OCI-LY7 (cell line): ENCODE measurements at regions not wholly inside any gene's neighbourhood (a gene's known extent, or its start where the extent isn't known, plus 50 kb on each side); places are given as distances from the start of the nearest gene placed in this dataset.
A peak's percentile ranks its signal among the peaks of the same experiment; 100 is the strongest.

Experiments
- BruUV-seq: library from RNA; stranded (reverse); fragments of 400-500 nt; replicated peaks from 2 replicates; lab custom pipeline; 2021; lab: Mats Ljungman, UMichigan
- CTCF ChIA-PET: fragments of 300-600 bp; sonication (Branson Sonifier 250); formaldehyde crosslinking; loops from one replicate; lab custom pipeline; 2022; ENCODE audit warnings: antibody characterized with exemption; ENCODE audit not compliant: unreplicated experiment; lab: Charles Lee
- POLR2A ChIA-PET: fragments of 300-600 bp; sonication (Branson Sonifier 250); formaldehyde crosslinking; loops from one replicate; lab custom pipeline; 2022; ENCODE audit warnings: antibody characterized with exemption; lab: Charles Lee
- DNase-seq: peaks from one replicate; pipeline ENCODE4 v3.0.0-alpha.2; 2015; ENCODE audit warnings: low spot score
- H2AFZ ChIP-seq: fragments of 200-600 bp; sonication (generic), shearing (Covaris generic); 2 replicates; pipeline ENCODE4 v1.6.1; 2014; ENCODE audit warnings: mild to moderate bottlenecking, antibody characterized with exemption, low read length, moderate library complexity
- H3K27ac ChIP-seq: fragments of 200-600 bp; sonication (generic); 2 replicates; pipeline ENCODE4 v1.5.1; 2014; ENCODE audit warnings: mixed run types, low read depth, mild to moderate bottlenecking, moderate library complexity, low read length, inconsistent platforms; ENCODE audit not compliant: poor library complexity, severe bottlenecking
- H3K36me3 ChIP-seq: fragments of 200-600 bp; sonication (generic); 2 replicates; pipeline ENCODE4 v1.6.1; 2014; ENCODE audit warnings: mild to moderate bottlenecking, antibody characterized with exemption, low read length, moderate library complexity, mixed read lengths; ENCODE audit not compliant: insufficient read depth
- H3K4me1 ChIP-seq: fragments of 200-600 bp; sonication (generic); 2 replicates; pipeline ENCODE4 v1.5.1; 2014; ENCODE audit warnings: mild to moderate bottlenecking, low read length; ENCODE audit not compliant: insufficient read depth, poor library complexity, severe bottlenecking
- H3K4me2 ChIP-seq: fragments of 200-600 bp; sonication (generic); 2 replicates; pipeline ENCODE4 v1.6.1; 2014; ENCODE audit warnings: mild to moderate bottlenecking, low read length
- H3K4me3 ChIP-seq: fragments of 200-600 bp; sonication (generic); 2 replicates; pipeline ENCODE4 v1.5.1; 2014; ENCODE audit warnings: mild to moderate bottlenecking, low read depth, low read length; ENCODE audit not compliant: poor library complexity, severe bottlenecking
- H3K79me2 ChIP-seq: fragments of 200-600 bp; sonication (generic); 2 replicates; pipeline ENCODE4 v1.6.1; 2016; ENCODE audit warnings: low read depth, mild to moderate bottlenecking, low read length, moderate library complexity, mixed read lengths; ENCODE audit not compliant: insufficient read depth
- H3K9me2 ChIP-seq: fragments of 200-600 bp; sonication (generic); 2 replicates; pipeline ENCODE4 v1.6.1; 2016; ENCODE audit warnings: mild to moderate bottlenecking, low read length, mixed read lengths; ENCODE audit not compliant: insufficient read depth
- H3K9me3 ChIP-seq: fragments of 200-600 bp; sonication (generic); 2 replicates; pipeline ENCODE4 v1.6.1; 2014; ENCODE audit warnings: mild to moderate bottlenecking, mixed run types, low read length, mixed read lengths
- H4K20me1 ChIP-seq: fragments of 200-600 bp; sonication (generic); 2 replicates; pipeline ENCODE4 v1.6.1; 2014; ENCODE audit warnings: mild to moderate bottlenecking, antibody characterized with exemption, low read length, moderate library complexity, mixed read lengths; ENCODE audit not compliant: insufficient read depth
- EZH2phosphoT487 ChIP-seq: fragments of 200-600 bp; sonication (generic); IDR thresholded peaks from 2 replicates; pipeline ENCODE4 v1.6.1; 2018; ENCODE audit warnings: low read depth, borderline replicate concordance, mild to moderate bottlenecking, mixed run types, antibody characterized with exemption, low read length, moderate library complexity, mixed read lengths
- intact Hi-C: fragments of 100-400 bp; cut with micrococcal nuclease; formaldehyde crosslinking; loops from one replicate; pipeline ENCODE4 v1.10.0; 2022; ENCODE audit not compliant: unreplicated experiment
- TF ChIP-seq, protein P1 (sequence below): fragments of 200-600 bp; sonication (generic); conservative IDR thresholded peaks from 2 replicates; pipeline ENCODE4 v1.5.1; 2014; ENCODE audit warnings: mild to moderate bottlenecking, antibody characterized with exemption, low read length, moderate library complexity, mixed read lengths

DNA sequence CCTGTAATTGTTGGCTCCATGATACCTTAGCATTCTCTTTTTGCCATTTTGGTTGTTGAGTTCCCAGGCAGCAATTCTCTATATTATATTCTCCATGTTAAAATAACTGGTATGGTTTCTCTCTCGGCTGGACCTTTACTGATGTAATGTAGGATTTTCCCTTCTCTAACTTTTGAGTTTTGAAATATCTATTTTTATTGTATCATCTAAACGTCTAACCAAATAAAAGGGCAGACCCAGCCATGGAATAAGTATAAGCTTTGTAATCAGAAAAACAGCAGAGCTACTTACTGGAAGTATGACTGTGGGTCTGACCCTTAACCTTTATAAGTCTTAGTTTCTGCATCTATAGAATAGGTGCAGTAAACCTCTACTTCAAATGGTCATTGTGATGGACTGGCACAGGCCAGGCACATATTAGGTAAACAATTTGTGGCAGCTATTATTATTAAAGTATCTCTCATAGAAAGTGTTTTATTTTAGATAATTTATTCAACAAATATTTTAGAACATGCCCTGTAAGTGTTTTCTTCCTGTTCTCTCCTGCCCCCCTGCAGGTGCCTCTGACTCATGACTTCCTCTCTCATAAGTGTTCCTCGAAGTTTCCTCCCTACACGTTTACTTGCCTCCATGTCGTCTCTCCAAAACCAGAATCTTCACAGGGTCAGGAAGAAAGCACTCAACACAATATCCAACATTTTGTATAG, 224.9 kb upstream of the FGGY start:
- ChIA-PET POLR2A (interaction anchor here (0.6 to 1.1 kb wide), 3 partner anchors 13 to 131 kb away, joined by 3 read pairs; no protein-coding TSS in a partner anchor), CTCF (no interaction called here)
- TF ChIP-seq, protein P1, sequence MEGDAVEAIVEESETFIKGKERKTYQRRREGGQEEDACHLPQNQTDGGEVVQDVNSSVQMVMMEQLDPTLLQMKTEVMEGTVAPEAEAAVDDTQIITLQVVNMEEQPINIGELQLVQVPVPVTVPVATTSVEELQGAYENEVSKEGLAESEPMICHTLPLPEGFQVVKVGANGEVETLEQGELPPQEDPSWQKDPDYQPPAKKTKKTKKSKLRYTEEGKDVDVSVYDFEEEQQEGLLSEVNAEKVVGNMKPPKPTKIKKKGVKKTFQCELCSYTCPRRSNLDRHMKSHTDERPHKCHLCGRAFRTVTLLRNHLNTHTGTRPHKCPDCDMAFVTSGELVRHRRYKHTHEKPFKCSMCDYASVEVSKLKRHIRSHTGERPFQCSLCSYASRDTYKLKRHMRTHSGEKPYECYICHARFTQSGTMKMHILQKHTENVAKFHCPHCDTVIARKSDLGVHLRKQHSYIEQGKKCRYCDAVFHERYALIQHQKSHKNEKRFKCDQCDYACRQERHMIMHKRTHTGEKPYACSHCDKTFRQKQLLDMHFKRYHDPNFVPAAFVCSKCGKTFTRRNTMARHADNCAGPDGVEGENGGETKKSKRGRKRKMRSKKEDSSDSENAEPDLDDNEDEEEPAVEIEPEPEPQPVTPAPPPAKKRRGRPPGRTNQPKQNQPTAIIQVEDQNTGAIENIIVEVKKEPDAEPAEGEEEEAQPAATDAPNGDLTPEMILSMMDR, result no peak
- TF ChIP-seq EZH2phosphoT487, result no peak
- Histone ChIP-seq H3K36me3 (no peaks in the 10 kb centered on the region), H3K9me2 (no peaks in the 10 kb centered on the region), H3K27ac (no peak overlapping the region), H3K4me1 (no peaks in the 10 kb centered on the region), H3K4me2 (no peak overlapping the region), H3K9me3 (no peaks in the 10 kb centered on the region), H2AFZ (no peak overlapping the region), H3K79me2 (no peaks in the 10 kb centered on the region), H3K4me3 (no peak overlapping the region), H4K20me1 (no peaks in the 10 kb centered on the region)
- intact Hi-C loops, result no loop called here
- no TSS peak for BruUV-seq
- DNase-seq, result peak; percentile 7

DNA sequence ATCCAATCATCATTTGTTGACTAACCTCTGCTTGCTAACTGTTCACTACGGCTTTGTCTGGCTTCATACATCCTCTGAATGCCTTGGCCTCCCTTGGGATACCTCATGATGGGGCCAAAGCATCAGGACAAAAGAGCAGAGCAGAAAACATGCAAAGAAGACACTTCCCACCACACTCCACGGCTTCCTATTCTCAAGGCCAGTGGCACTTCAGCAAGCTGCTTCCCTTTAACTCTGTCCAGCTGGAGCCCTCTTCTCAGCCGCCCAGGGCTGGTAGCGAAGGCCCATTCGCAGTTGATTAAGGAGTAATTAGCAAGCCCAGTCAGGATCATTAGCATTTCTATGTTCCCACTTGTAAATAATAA, 224.3 kb upstream of the FGGY start:
- H3K4me2 ChIP-seq, result no peak overlapping the region
- no peak overlapping the region for H3K27ac ChIP-seq
- intact Hi-C loops, result no loop called here
- CTCF ChIA-PET, result no interaction called here
- H4K20me1 ChIP-seq, result no peaks in the 10 kb centered on the region
- no peak for DNase-seq
- H3K79me2 ChIP-seq, result no peaks in the 10 kb centered on the region
- no peaks in the 10 kb centered on the region for H3K4me1 ChIP-seq
- H2AFZ ChIP-seq, result no peak overlapping the region
- H3K36me3 ChIP-seq, result no peaks in the 10 kb centered on the region
- POLR2A ChIA-PET, result interaction anchor here (0.7 to 0.9 kb wide), 2 partner anchors 11 to 20 kb away, joined by 3 read pairs; no protein-coding TSS in a partner anchor
- TF ChIP-seq, protein P1, result no peak
- TF ChIP-seq EZH2phosphoT487, result no peak
- H3K9me3 ChIP-seq, result no peaks in the 10 kb centered on the region
- no peaks in the 10 kb centered on the region for H3K9me2 ChIP-seq
- no TSS peak for BruUV-seq
- no peak overlapping the region for H3K4me3 ChIP-seq

DNA sequence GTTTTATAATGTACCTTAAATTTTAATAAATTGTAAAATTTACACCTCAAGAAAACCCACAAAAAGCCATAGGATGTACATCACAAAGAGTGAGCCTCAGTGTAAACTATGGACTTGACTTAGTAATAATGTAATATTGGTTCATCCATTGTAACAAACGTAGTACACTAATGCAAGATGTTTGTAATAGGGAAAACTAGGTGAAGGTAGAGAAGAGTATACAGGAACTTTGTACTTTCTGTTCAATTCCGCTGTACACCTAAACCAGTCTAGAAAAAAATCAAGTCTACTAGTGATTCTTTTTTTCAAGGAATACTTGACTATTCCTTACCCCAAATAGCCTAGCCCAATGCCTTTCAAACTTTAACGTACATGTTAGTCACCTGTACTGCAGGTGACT, 222.3 kb upstream of the FGGY start:
- Histone ChIP-seq H3K9me3 (no peaks in the 10 kb centered on the region), H3K36me3 (no peaks in the 10 kb centered on the region), H4K20me1 (no peaks in the 10 kb centered on the region), H3K9me2 (no peaks in the 10 kb centered on the region), H3K27ac (no peak overlapping the region), H2AFZ (no peak overlapping the region), H3K4me3 (no peak overlapping the region), H3K4me1 (no peaks in the 10 kb centered on the region), H3K4me2 (no peak overlapping the region), H3K79me2 (no peaks in the 10 kb centered on the region)
- DNase-seq, result no peak
- CTCF ChIA-PET, result no interaction called here
- BruUV-seq, result no TSS peak
- intact Hi-C loops, result no loop called here
- TF ChIP-seq, protein P1, result no peak
- no peak for TF ChIP-seq EZH2phosphoT487
- POLR2A ChIA-PET, result interaction anchor here (0.5 to 0.8 kb wide), 2 partner anchors 571 to 620 kb away, joined by 4 to 5 read pairs; no protein-coding TSS in a partner anchor
